ENCODE measurements at regions not wholly inside any gene's neighbourhood (a gene's known extent, or its start where the extent isn't known, plus 50 kb on each side); places are given as distances from the start of the nearest gene placed in this dataset.

DNA sequence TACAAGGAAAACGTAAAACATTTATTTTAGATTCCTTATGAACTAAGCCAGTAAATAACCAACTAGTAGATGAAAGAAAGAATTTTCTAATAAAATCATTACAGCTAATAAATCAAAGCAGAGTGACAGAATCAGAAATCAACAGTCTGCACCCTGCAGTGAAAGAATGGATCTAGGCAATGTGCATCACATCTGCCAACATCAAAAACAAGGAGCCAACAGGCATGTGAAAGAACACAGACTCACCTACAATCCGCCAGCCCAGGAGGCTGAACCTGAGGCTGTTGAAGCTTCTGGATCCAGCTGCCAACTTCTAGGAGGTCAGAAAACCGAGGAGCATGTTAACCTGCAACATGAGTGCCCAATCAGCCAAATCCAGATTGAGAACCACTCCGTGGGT lies 196.3 kb downstream of the SETD4 start:
- TF ChIP-seq, protein P1, sequence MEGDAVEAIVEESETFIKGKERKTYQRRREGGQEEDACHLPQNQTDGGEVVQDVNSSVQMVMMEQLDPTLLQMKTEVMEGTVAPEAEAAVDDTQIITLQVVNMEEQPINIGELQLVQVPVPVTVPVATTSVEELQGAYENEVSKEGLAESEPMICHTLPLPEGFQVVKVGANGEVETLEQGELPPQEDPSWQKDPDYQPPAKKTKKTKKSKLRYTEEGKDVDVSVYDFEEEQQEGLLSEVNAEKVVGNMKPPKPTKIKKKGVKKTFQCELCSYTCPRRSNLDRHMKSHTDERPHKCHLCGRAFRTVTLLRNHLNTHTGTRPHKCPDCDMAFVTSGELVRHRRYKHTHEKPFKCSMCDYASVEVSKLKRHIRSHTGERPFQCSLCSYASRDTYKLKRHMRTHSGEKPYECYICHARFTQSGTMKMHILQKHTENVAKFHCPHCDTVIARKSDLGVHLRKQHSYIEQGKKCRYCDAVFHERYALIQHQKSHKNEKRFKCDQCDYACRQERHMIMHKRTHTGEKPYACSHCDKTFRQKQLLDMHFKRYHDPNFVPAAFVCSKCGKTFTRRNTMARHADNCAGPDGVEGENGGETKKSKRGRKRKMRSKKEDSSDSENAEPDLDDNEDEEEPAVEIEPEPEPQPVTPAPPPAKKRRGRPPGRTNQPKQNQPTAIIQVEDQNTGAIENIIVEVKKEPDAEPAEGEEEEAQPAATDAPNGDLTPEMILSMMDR (IDR thresholded peaks at IDR 0.05) = no peak
- TF ChIP-seq POLR2AphosphoS5 (IDR thresholded peaks at IDR 0.05; ENCODE audit: low read depth, low read length) (no peak), SIN3A (IDR thresholded peaks at IDR 0.05; ENCODE audit: borderline replicate concordance, insufficient read depth, low read depth, low read length) (no peak)
- TF ChIP-seq, protein P2, sequence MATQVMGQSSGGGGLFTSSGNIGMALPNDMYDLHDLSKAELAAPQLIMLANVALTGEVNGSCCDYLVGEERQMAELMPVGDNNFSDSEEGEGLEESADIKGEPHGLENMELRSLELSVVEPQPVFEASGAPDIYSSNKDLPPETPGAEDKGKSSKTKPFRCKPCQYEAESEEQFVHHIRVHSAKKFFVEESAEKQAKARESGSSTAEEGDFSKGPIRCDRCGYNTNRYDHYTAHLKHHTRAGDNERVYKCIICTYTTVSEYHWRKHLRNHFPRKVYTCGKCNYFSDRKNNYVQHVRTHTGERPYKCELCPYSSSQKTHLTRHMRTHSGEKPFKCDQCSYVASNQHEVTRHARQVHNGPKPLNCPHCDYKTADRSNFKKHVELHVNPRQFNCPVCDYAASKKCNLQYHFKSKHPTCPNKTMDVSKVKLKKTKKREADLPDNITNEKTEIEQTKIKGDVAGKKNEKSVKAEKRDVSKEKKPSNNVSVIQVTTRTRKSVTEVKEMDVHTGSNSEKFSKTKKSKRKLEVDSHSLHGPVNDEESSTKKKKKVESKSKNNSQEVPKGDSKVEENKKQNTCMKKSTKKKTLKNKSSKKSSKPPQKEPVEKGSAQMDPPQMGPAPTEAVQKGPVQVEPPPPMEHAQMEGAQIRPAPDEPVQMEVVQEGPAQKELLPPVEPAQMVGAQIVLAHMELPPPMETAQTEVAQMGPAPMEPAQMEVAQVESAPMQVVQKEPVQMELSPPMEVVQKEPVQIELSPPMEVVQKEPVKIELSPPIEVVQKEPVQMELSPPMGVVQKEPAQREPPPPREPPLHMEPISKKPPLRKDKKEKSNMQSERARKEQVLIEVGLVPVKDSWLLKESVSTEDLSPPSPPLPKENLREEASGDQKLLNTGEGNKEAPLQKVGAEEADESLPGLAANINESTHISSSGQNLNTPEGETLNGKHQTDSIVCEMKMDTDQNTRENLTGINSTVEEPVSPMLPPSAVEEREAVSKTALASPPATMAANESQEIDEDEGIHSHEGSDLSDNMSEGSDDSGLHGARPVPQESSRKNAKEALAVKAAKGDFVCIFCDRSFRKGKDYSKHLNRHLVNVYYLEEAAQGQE (IDR thresholded peaks at IDR 0.05; ENCODE audit: insufficient read depth in 1 of 2, low read depth in 2 of 2, low read length in 1 of 2) = no peak
